Mesenchymal stem cell (in vitro differentiated cells and primary cell): ENCODE measurements at regions not wholly inside any gene's neighbourhood (a gene's known extent, or its start where the extent isn't known, plus 50 kb on each side); places are given as distances from the start of the nearest gene placed in this dataset.

ENCODE experiments used
- DNase-seq: peaks from one replicate; pipeline ENCODE4 v3.0.0-alpha.2; 2013
- H2AFZ ChIP-seq: one replicate; pipeline ENCODE4 v1.6.1; 2013; ENCODE audit warnings: low read depth, mild to moderate bottlenecking, control low read depth, inconsistent platforms, low read length, moderate library complexity
- H2AK5ac ChIP-seq: 2 replicates; pipeline ENCODE4 v1.6.1; 2013; ENCODE audit warnings: low read length, moderate library complexity, mild to moderate bottlenecking, inconsistent platforms; ENCODE audit not compliant: severe bottlenecking
- H2BK120ac ChIP-seq: one replicate; pipeline ENCODE4 v1.6.1; 2013; ENCODE audit warnings: low read depth, mild to moderate bottlenecking, inconsistent platforms, low read length, moderate library complexity
- H2BK12ac ChIP-seq, 2 experiments: one replicate each; pipeline ENCODE4 v1.6.1; 2013; ENCODE audit warnings: inconsistent platforms in 2 of 2, low read length in 2 of 2, mild to moderate bottlenecking in 2 of 2, moderate library complexity in 2 of 2, control low read depth in 1 of 2
- H2BK15ac ChIP-seq: one replicate; pipeline ENCODE4 v1.6.1; 2013; ENCODE audit warnings: mild to moderate bottlenecking, low read depth, inconsistent platforms; ENCODE audit not compliant: poor library complexity, severe bottlenecking
- H2BK5ac ChIP-seq: 2 replicates; pipeline ENCODE4 v1.6.1; 2013; ENCODE audit warnings: low read depth, mild to moderate bottlenecking, low read length, control low read depth, inconsistent platforms; ENCODE audit not compliant: poor library complexity, severe bottlenecking
- H3K14ac ChIP-seq, 2 experiments: one replicate each; pipeline ENCODE4 v1.6.1; 2013; ENCODE audit warnings: inconsistent platforms in 2 of 2, low read length in 2 of 2, control low read depth in 1 of 2, mild to moderate bottlenecking in 1 of 2, moderate library complexity in 1 of 2
- H3K18ac ChIP-seq, 2 experiments: one replicate each; pipeline ENCODE4 v1.6.1; 2013; ENCODE audit warnings: inconsistent platforms in 2 of 2, low read length in 2 of 2, control low read depth in 1 of 2, low read depth in 1 of 2, mild to moderate bottlenecking in 1 of 2
- H3K23ac ChIP-seq, 2 experiments: one replicate each; pipeline ENCODE4 v1.6.1; 2013; ENCODE audit warnings: inconsistent platforms in 2 of 2, low read length in 2 of 2, mild to moderate bottlenecking in 2 of 2, moderate library complexity in 2 of 2, control low read depth in 1 of 2
- H3K27ac ChIP-seq: 2 replicates; pipeline ENCODE4 v1.5.1; 2013; ENCODE audit warnings: mild to moderate bottlenecking, moderate library complexity, low read length, control low read depth, inconsistent platforms; ENCODE audit not compliant: poor library complexity, severe bottlenecking
- H3K27me3 ChIP-seq, 2 experiments: 2 replicates each; pipeline versions ENCODE4 v1.6.1 to v1.7.0; 2013; ENCODE audit warnings: low read length in 2 of 2, mild to moderate bottlenecking in 2 of 2, moderate library complexity in 2 of 2, control low read depth in 1 of 2, inconsistent platforms in 1 of 2; ENCODE audit not compliant: control insufficient read depth in 1 of 2, insufficient read depth in 1 of 2
- H3K36me3 ChIP-seq, 2 experiments: 2 replicates each; pipeline versions ENCODE4 v1.6.1 to v1.7.0; 2013; ENCODE audit warnings: low read length in 2 of 2, control low read depth in 1 of 2, inconsistent platforms in 1 of 2, low read depth in 1 of 2, mild to moderate bottlenecking in 1 of 2; ENCODE audit not compliant: insufficient read depth in 2 of 2, control insufficient read depth in 1 of 2
- H3K4ac ChIP-seq, 2 experiments: one replicate each; pipeline ENCODE4 v1.6.1; 2013; ENCODE audit warnings: inconsistent platforms in 2 of 2, low read length in 2 of 2, mild to moderate bottlenecking in 2 of 2, moderate library complexity in 2 of 2, control low read depth in 1 of 2, low read depth in 1 of 2
- H3K4me1 ChIP-seq: 2 replicates; pipeline ENCODE4 v1.6.1; 2013; ENCODE audit warnings: low read depth, low read length, control low read depth; ENCODE audit not compliant: control insufficient read depth, insufficient read depth
- H3K4me2 ChIP-seq: 2 replicates; pipeline ENCODE4 v1.6.1; 2013; ENCODE audit warnings: low read length, mild to moderate bottlenecking, inconsistent platforms; ENCODE audit not compliant: poor library complexity, severe bottlenecking
- H3K4me3 ChIP-seq, 2 experiments: 2 replicates each; pipeline versions ENCODE4 v1.5.1 to v1.7.0; 2013; ENCODE audit warnings: low read length in 2 of 2, mild to moderate bottlenecking in 2 of 2, control low read depth in 1 of 2, low read depth in 1 of 2; ENCODE audit not compliant: insufficient read depth in 1 of 2
- H3K79me1 ChIP-seq: replicated peaks from 2 replicates; pipeline ENCODE4 v1.6.1; 2013; ENCODE audit warnings: mild to moderate bottlenecking, control low read depth, low read length, inconsistent platforms; ENCODE audit not compliant: poor library complexity, severe bottlenecking
- H3K9ac ChIP-seq: 2 replicates; pipeline ENCODE4 v1.7.0; 2013; ENCODE audit warnings: mild to moderate bottlenecking, low read length, moderate library complexity
- H3K9me3 ChIP-seq: 2 replicates; pipeline ENCODE4 v1.7.0; 2013; ENCODE audit warnings: mild to moderate bottlenecking, low read length; ENCODE audit not compliant: control insufficient read depth
- H4K8ac ChIP-seq: one replicate; pipeline ENCODE4 v1.6.1; 2013; ENCODE audit warnings: inconsistent platforms, mild to moderate bottlenecking, low read length, moderate library complexity
- H4K91ac ChIP-seq: one replicate; pipeline ENCODE4 v1.6.1; 2013; ENCODE audit warnings: mild to moderate bottlenecking, low read length, inconsistent platforms
- WGBS: methylation state at CpG from one replicate; pipeline ENCODE4 v1.1.7; 2013; ENCODE audit warnings: mixed read lengths; 5-methylcytosine and 5-hydroxymethylcytosine counted together

DNA sequence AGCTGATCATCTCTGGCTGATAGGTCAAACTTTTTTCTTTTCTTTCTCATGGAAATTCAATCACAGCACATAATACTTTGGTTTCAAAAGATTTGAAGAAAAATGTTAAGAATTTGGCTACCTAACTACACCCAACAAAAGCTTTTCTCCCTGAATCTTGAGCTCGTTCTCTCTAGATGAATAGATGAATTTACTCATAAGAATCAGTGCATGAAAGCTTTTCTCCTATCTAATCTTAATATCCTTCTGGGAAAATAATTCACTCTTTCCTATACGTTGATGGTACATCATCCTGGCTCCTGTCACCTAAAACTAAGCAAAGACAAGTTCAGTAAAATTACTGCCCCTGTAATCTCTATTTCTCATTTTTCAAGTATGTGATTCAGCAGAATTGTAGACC lies 1479.1 kb downstream of the DPP10 start:
- H3K9me3 ChIP-seq: peaks cover 14% of the 10 kb centered on the region
- no peaks in the 10 kb centered on the region for H3K36me3 ChIP-seq
- H3K4me1 ChIP-seq: no peaks in the 10 kb centered on the region
- H2BK5ac ChIP-seq: no peak overlapping the region
- H3K9ac ChIP-seq: no peak overlapping the region
- H4K91ac ChIP-seq: no peak overlapping the region
- H2BK120ac ChIP-seq: no peak overlapping the region
- no peaks in the 10 kb centered on the region for H3K79me1 ChIP-seq
- 63% methylated on average over 2 of the region's 2 CpGs for WGBS
- H3K4ac ChIP-seq: no peak overlapping the region
- no peak overlapping the region for H3K23ac ChIP-seq
- no peak overlapping the region for H3K18ac ChIP-seq
- H3K4me3 ChIP-seq: no peak overlapping the region
- H3K27ac ChIP-seq: no peak overlapping the region
- no peaks in the 10 kb centered on the region for H3K27me3 ChIP-seq
- H3K14ac ChIP-seq: no peak overlapping the region
- no peak overlapping the region for H2AK5ac ChIP-seq
- no peak for DNase-seq
- no peak overlapping the region for H2AFZ ChIP-seq
- H3K4me2 ChIP-seq: no peak overlapping the region
- H4K8ac ChIP-seq: no peak overlapping the region
- H2BK15ac ChIP-seq: no peak overlapping the region
- H2BK12ac ChIP-seq: no peak overlapping the region

DNA sequence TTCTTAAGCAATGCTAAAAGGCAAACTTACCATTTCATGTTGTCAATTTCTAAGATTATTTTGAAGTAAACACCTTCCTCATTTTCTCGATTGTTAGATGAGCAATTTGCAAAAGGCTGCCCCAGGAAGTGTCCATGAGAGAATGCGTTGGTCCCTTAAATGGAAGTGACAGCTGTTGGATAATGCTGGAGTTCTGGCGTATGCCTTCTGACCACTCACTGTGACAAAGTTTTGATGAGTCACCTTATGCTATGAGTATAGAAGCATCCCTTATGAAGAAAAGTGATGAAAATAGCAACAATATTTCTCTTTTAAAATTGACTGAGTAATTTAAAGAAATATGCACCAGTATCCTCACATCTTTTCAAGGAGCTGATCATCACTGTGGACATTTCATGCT lies 1497.5 kb downstream of the DPP10 start:
- 57% methylated on average over 2 of the region's 3 CpGs for WGBS
- no peak overlapping the region for H2BK5ac ChIP-seq
- H3K9ac ChIP-seq: no peak overlapping the region
- H3K27ac ChIP-seq: no peak overlapping the region
- H3K36me3 ChIP-seq: no peaks in the 10 kb centered on the region
- H4K91ac ChIP-seq: no peak overlapping the region
- no peaks in the 10 kb centered on the region for H3K4me1 ChIP-seq
- H3K27me3 ChIP-seq: no peaks in the 10 kb centered on the region
- H3K9me3 ChIP-seq: peaks cover 17% of the 10 kb centered on the region
- no peak overlapping the region for H3K23ac ChIP-seq
- no peak overlapping the region for H2BK15ac ChIP-seq
- no peak overlapping the region for H3K14ac ChIP-seq
- peak; percentile 21 for DNase-seq
- no peak overlapping the region for H3K4me3 ChIP-seq
- H4K8ac ChIP-seq: no peak overlapping the region
- H3K18ac ChIP-seq: no peak overlapping the region
- no peak overlapping the region for H2AK5ac ChIP-seq
- H3K79me1 ChIP-seq: no peaks in the 10 kb centered on the region
- no peak overlapping the region for H3K4me2 ChIP-seq
- H3K4ac ChIP-seq: no peak overlapping the region
- no peak overlapping the region for H2BK12ac ChIP-seq
- H2AFZ ChIP-seq: no peak overlapping the region
- no peak overlapping the region for H2BK120ac ChIP-seq

GRCh38 chr2:115942800-115943199 lies 1500.4 kb downstream of the DPP10 start:
- no peak overlapping the region for H3K23ac ChIP-seq

GRCh38 chr2:115946341-115946740 lies 1503.9 kb downstream of the DPP10 start:
- H3K27me3 ChIP-seq: no peaks in the 10 kb centered on the region
- H3K4me3 ChIP-seq: no peak overlapping the region
- no peak overlapping the region for H2AK5ac ChIP-seq
- H2AFZ ChIP-seq: no peak overlapping the region
- H3K9me3 ChIP-seq: peaks cover 16% of the 10 kb centered on the region
- H3K36me3 ChIP-seq: no peaks in the 10 kb centered on the region
- DNase-seq: no peak
- 85% methylated on average over 1 of the region's 1 CpG for WGBS
- no peak overlapping the region for H3K9ac ChIP-seq
- no peak overlapping the region for H4K91ac ChIP-seq
- no peak overlapping the region for H2BK5ac ChIP-seq
- no peak overlapping the region for H2BK120ac ChIP-seq
- no peak overlapping the region for H3K14ac ChIP-seq
- no peak overlapping the region for H3K23ac ChIP-seq
- H4K8ac ChIP-seq: no peak overlapping the region
- H3K18ac ChIP-seq: no peak overlapping the region
- H3K4me2 ChIP-seq: no peak overlapping the region
- H3K27ac ChIP-seq: no peak overlapping the region
- H3K4me1 ChIP-seq: no peaks in the 10 kb centered on the region
- no peak overlapping the region for H2BK15ac ChIP-seq
- H2BK12ac ChIP-seq: no peak overlapping the region
- no peak overlapping the region for H3K4ac ChIP-seq
- no peaks in the 10 kb centered on the region for H3K79me1 ChIP-seq

More at GRCh38 chr2:115942800-115943199, 1500.4 kb downstream of the DPP10 start:
- Histone ChIP-seq H4K8ac (no peak overlapping the region), H3K27me3 (no peaks in the 10 kb centered on the region), H3K27ac (no peak overlapping the region), H2AK5ac (no peak overlapping the region), H3K14ac (no peak overlapping the region), H2BK120ac (no peak overlapping the region), H3K4ac (no peak overlapping the region), H4K91ac (no peak overlapping the region), H3K9me3 (peaks cover 14% of the 10 kb centered on the region), H3K18ac (no peak overlapping the region), H2BK15ac (no peak overlapping the region), H2BK5ac (no peak overlapping the region), H3K9ac (no peak overlapping the region), H2AFZ (no peak overlapping the region), H2BK12ac (no peak overlapping the region), H3K4me2 (no peak overlapping the region), H3K4me3 (no peak overlapping the region), H3K36me3 (no peaks in the 10 kb centered on the region), H3K4me1 (no peaks in the 10 kb centered on the region), H3K79me1 (no peaks in the 10 kb centered on the region)
- DNase-seq: no peak
- 70% methylated on average over 2 of the region's 5 CpGs for WGBS
